ENCODE measurements at regions not wholly inside any gene's neighbourhood (a gene's known extent, or its start where the extent isn't known, plus 50 kb on each side); places are given as distances from the start of the nearest gene placed in this dataset.
"Not testable (repeated sequence)": the region's sequence is repeated elsewhere in the genome, so short reads cannot be mapped to it uniquely, and the experiment has no call there.

DNA sequence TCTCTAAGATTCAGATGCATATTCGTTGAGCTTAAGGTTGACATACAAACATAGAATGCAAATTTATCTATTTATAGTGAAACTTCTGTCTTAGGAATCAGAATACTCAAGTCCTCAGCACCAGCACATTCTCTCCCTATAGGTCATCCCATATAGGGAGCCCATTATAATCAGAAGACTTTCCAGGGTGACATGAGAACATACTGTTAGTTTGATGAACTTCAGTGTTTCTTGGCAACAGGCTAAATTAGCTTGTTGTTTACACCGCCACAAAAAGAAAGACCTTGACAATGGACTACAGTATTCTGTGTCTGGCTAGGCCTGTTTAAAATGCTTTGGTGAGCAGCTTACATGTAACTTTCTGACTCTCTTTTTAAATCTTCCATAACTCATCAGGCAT is 104.2 kb downstream of the TAF11L14 start:
- H3K27me3 ChIP-seq, result no peaks in the 10 kb centered on the region
- no peak for DNase-seq
- H3K27ac ChIP-seq, result no peak overlapping the region
- no peaks in the 10 kb centered on the region for H3K9me3 ChIP-seq
- H3K36me3 ChIP-seq, result no peaks in the 10 kb centered on the region
- H3K4me1 ChIP-seq, result no peaks in the 10 kb centered on the region
- no peak overlapping the region for H3K4me3 ChIP-seq
- TF ChIP-seq POLR2A (IDR thresholded peaks at IDR 0.05), result no peak
- TF ChIP-seq, protein P1, sequence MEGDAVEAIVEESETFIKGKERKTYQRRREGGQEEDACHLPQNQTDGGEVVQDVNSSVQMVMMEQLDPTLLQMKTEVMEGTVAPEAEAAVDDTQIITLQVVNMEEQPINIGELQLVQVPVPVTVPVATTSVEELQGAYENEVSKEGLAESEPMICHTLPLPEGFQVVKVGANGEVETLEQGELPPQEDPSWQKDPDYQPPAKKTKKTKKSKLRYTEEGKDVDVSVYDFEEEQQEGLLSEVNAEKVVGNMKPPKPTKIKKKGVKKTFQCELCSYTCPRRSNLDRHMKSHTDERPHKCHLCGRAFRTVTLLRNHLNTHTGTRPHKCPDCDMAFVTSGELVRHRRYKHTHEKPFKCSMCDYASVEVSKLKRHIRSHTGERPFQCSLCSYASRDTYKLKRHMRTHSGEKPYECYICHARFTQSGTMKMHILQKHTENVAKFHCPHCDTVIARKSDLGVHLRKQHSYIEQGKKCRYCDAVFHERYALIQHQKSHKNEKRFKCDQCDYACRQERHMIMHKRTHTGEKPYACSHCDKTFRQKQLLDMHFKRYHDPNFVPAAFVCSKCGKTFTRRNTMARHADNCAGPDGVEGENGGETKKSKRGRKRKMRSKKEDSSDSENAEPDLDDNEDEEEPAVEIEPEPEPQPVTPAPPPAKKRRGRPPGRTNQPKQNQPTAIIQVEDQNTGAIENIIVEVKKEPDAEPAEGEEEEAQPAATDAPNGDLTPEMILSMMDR (IDR thresholded peaks at IDR 0.05), result no peak

DNA sequence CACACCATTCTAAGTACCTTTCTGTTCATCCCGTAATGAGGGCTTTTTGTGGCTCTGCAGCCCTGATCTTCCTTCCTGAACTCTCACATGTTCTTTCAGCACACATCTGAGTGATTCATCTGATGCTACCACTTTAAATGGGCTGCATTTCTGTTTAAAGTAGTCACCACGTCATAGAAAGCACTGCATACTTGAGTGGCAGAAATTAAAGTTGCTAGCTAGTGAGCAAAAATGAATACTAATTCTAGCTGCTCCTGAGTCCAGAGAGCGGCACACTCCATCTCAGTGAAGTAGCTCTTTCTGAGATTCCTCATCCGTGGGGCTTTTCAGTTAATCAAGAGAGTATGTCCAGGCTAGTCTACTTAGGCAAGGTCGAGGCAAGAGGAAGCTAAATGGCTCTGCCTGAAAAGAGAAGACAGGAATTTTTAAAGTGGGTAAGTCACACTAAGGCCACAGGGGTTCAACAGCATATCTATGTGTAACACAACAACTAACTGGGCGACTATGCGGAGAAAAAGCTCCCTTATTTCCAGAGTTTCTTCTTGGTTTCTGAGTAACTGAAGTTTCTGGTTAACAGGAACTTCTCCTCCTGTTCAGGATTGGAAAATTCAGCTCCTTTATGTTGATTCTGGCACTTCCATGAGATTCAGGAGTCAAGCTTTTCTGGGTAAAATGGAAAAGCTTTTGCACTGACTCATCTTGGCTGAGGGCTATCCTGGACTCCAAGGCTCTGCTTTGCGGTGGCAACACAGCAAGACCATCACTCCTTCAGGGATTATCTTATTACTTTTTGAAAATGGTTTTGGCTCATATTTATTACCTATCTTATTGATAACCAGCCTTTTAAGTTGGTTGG is 109.5 kb downstream of the TAF11L14 start:
- Histone ChIP-seq H3K4me3 (no peak overlapping the region), H3K9me3 (peaks cover 0 to 4% (median 0%) of the 10 kb centered on the region in 4 donors), H3K36me3 (no peaks in the 10 kb centered on the region), H3K27ac (no peak overlapping the region), H3K27me3 (no peaks in the 10 kb centered on the region), H3K4me1 (no peaks in the 10 kb centered on the region)
- TF ChIP-seq, protein P1 (IDR thresholded peaks at IDR 0.05), result no peak
- no peak for DNase-seq

DNA sequence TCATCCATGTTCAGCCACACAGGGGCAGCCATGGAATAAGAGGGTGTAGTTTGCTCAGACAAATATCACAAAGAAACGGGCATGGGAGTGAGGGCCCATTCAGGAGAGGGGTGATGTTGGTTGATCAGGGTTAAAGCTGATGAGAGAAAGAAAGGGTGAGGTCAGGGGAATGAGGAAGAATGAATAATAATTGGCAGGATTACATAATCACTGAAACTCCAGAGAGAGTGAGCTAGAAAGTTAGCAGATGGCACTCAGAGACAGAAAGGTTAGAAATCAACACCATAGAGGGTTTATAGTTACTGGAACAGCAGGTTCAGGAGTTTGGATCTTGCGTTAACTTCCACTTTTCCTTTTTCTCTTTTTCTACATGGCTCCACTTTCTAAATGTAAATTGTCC is 113.9 kb downstream of the TAF11L14 start:
- no peak for DNase-seq
- no peak for TF ChIP-seq POLR2A (IDR thresholded peaks at IDR 0.05)
- TF ChIP-seq, protein P1 (IDR thresholded peaks at IDR 0.05), result no peak
- no peaks in the 10 kb centered on the region for H3K27me3 ChIP-seq
- H3K27ac ChIP-seq, result no peak overlapping the region
- no peaks in the 10 kb centered on the region for H3K36me3 ChIP-seq
- H3K9me3 ChIP-seq, result peaks cover 0 to 4% (median 0%) of the 10 kb centered on the region in 4 donors
- H3K4me3 ChIP-seq, result no peak overlapping the region
- H3K4me1 ChIP-seq, result no peaks in the 10 kb centered on the region

DNA sequence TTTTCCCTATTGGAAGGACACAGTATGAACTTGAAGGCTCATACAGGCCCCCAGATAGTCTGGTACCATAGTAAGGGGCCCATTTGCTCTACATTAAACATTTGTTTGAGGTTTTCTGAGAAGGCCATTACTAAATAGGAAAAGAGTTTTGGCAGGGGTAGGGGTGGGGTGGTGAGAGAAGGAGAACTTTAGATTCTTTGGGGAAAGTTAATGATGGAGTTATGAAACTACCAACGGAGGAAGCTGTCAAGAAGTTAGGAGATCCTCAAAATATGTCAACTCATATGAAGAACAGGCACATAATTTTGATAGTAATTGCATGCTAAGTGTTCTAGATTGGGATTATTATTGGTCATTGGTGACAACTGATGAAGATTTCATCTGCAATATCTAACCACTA is 114.7 kb downstream of the TAF11L14 start:
- Histone ChIP-seq H3K27me3 (no peaks in the 10 kb centered on the region), H3K4me3 (no peak overlapping the region), H3K36me3 (no peaks in the 10 kb centered on the region), H3K9me3 (peaks cover 0 to 4% (median 0%) of the 10 kb centered on the region in 4 donors), H3K4me1 (no peaks in the 10 kb centered on the region), H3K27ac (no peak overlapping the region)
- TF ChIP-seq, protein P1 (IDR thresholded peaks at IDR 0.05), result no peak
- no peak for TF ChIP-seq POLR2A (IDR thresholded peaks at IDR 0.05)
- no peak for DNase-seq

DNA sequence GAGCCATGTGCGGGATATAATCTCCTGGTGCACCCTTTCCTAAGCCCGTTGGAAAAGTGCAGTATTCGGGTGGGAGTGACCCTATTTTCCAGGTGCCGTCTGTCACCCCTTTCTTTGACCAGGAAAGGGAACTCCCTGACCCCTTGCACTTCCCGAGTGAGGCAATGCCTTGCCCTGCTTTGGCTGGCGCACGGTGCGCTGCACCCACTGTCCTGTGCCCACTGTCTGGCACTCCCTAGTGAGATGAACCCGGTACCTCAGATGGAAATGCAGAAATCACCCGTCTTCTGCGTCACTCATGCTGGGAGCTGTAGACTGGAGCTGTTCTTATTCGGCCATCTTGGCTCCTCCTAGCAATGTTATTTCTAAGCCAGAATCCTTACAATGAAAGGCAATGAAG is 121.1 kb downstream of the TAF11L14 start:
- not testable (repeated sequence) for H3K4me3 ChIP-seq, DNase-seq, H3K9me3 ChIP-seq

DNA sequence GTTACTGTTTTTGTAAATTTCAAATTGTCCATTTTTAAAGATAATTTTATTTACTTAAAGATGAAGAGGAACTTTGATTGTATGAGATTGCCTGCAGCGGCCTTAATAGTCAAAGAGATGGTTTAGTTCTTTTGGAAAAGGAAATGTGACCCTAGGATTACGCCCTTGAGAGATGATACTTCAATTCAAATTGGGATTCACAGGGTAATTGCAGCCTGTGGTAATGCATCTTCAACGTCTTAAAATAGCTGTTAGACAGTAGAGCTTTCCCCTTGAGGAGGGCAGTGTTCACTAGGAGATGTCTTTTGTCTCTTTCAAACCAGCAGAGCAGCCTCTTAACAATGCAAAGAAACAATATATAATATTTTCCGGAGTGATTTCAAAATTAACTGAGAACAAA is 127.1 kb downstream of the TAF11L14 start:
- Histone ChIP-seq H3K4me3 (no peak overlapping the region), H3K9me3 (no peaks in the 10 kb centered on the region), H3K36me3 (no peaks in the 10 kb centered on the region), H3K27me3 (no peaks in the 10 kb centered on the region), H3K4me1 (no peaks in the 10 kb centered on the region), H3K27ac (no peak overlapping the region)
- no peak for DNase-seq
- TF ChIP-seq, protein P1 (IDR thresholded peaks at IDR 0.05), result no peak
- TF ChIP-seq POLR2A (IDR thresholded peaks at IDR 0.05), result no peak

More for the DNA sequence above, 121.1 kb downstream of the TAF11L14 start:
- not testable (repeated sequence) for H3K36me3 ChIP-seq, H3K27ac ChIP-seq, H3K4me1 ChIP-seq, H3K27me3 ChIP-seq

Measured in Peyer's patch (tissue), 4 donors.